IMR-90 (cell line): ENCODE measurements at regions not wholly inside any gene's neighbourhood (a gene's known extent, or its start where the extent isn't known, plus 50 kb on each side); places are given as distances from the start of the nearest gene placed in this dataset.

ENCODE experiments used
- ATAC-seq: fragments of 200-7000 bp; cut with Tn5 transposase; 2 replicates; pipeline ENCODE4 v1.9.1; 2020; ENCODE audit warnings: low read depth, mild to moderate bottlenecking, moderate library complexity
- BruUV-seq: library from RNA; stranded (reverse); fragments of 400-500 nt; replicated peaks from 2 replicates; lab custom pipeline; 2021; lab: Mats Ljungman, UMichigan
- CTCF ChIA-PET: fragments of 300-600 bp; formaldehyde crosslinking; extraction: SDS; loops from one replicate; lab custom pipeline; 2021; ENCODE audit warnings: antibody characterized with exemption; lab: Yijun Ruan, JAX
- POLR2A ChIA-PET: fragments of 300-600 bp; sonication (Branson Sonifier 250); formaldehyde crosslinking; loops from one replicate; lab custom pipeline; 2022; ENCODE audit warnings: antibody characterized with exemption; ENCODE audit not compliant: unreplicated experiment; lab: Charles Lee
- DNase-seq: peaks from one replicate; pipeline ENCODE4 v3.0.0; 2013
- H2AFZ ChIP-seq: replicated peaks from 2 replicates; pipeline ENCODE3; 2013; ENCODE audit warnings: low read length, mild to moderate bottlenecking; ENCODE audit not compliant: poor library complexity
- H2AK5ac ChIP-seq: 2 replicates; pipeline ENCODE4 v1.6.1; 2013; ENCODE audit warnings: low read depth, low read length, inconsistent platforms
- H2AK9ac ChIP-seq: replicated peaks from 2 replicates; pipeline ENCODE3; 2013; ENCODE audit warnings: mild to moderate bottlenecking, low read depth, low read length, moderate library complexity; ENCODE audit not compliant: poor library complexity
- H2BK120ac ChIP-seq: 2 replicates; pipeline ENCODE4 v1.6.1; 2013; ENCODE audit warnings: low read depth, low read length, inconsistent platforms
- H2BK15ac ChIP-seq: 3 replicates; pipeline ENCODE4 v1.6.1; 2013; ENCODE audit warnings: low read depth, low read length, inconsistent platforms
- H2BK20ac ChIP-seq: 2 replicates; pipeline ENCODE4 v1.6.1; 2013; ENCODE audit warnings: low read depth, mild to moderate bottlenecking, inconsistent platforms, low read length, moderate library complexity
- H2BK5ac ChIP-seq: 2 replicates; pipeline ENCODE4 v1.6.1; 2013; ENCODE audit warnings: mild to moderate bottlenecking, low read depth, low read length, inconsistent platforms; ENCODE audit not compliant: poor library complexity, severe bottlenecking
- H3K14ac ChIP-seq: replicated peaks from 2 replicates; pipeline ENCODE4 v1.6.1; 2013; ENCODE audit warnings: low read depth, low read length, inconsistent platforms
- H3K18ac ChIP-seq: 2 replicates; pipeline ENCODE4 v1.6.1; 2013; ENCODE audit warnings: low read depth, low read length, control low read depth
- H3K23ac ChIP-seq: 2 replicates; pipeline ENCODE4 v1.6.1; 2013; ENCODE audit warnings: low read depth, low read length, inconsistent platforms
- H3K27ac ChIP-seq: 2 replicates; pipeline ENCODE4 v1.5.1; 2013; ENCODE audit warnings: mild to moderate bottlenecking, control low read depth, low read length; ENCODE audit not compliant: insufficient read depth
- H3K27me3 ChIP-seq: 2 replicates; pipeline ENCODE4 v1.6.1; 2013; ENCODE audit warnings: low read length; ENCODE audit not compliant: control insufficient read depth, insufficient read depth
- H3K36me3 ChIP-seq: 2 replicates; pipeline ENCODE4 v1.6.1; 2013; ENCODE audit warnings: low read length, mixed read lengths; ENCODE audit not compliant: control insufficient read depth, insufficient read depth
- H3K4ac ChIP-seq: 2 replicates; pipeline ENCODE4 v1.6.1; 2013; ENCODE audit warnings: low read depth, low read length, inconsistent platforms
- H3K4me1 ChIP-seq: 2 replicates; pipeline ENCODE4 v1.6.1; 2013; ENCODE audit warnings: low read length, mixed read lengths; ENCODE audit not compliant: control insufficient read depth, insufficient read depth
- H3K4me2 ChIP-seq: 2 replicates; pipeline ENCODE4 v1.6.1; 2013; ENCODE audit warnings: low read depth, mild to moderate bottlenecking, control low read depth, low read length, moderate library complexity
- H3K4me3 ChIP-seq: 2 replicates; pipeline ENCODE4 v1.5.1; 2013; ENCODE audit warnings: low read depth, mild to moderate bottlenecking, control low read depth, low read length, moderate library complexity; ENCODE audit not compliant: insufficient read depth
- H3K56ac ChIP-seq: 2 replicates; pipeline ENCODE4 v1.6.1; 2013; ENCODE audit warnings: low read length, inconsistent platforms; ENCODE audit not compliant: insufficient read depth; ENCODE audit errors: extremely low read depth
- H3K79me1 ChIP-seq, 2 experiments: 2 replicates each; pipeline ENCODE4 v1.6.1; 2013; ENCODE audit warnings: low read length in 2 of 2, inconsistent platforms in 1 of 2, low read depth in 1 of 2
- H3K9ac ChIP-seq: 2 replicates; pipeline ENCODE4 v1.6.1; 2013; ENCODE audit warnings: low read depth, low read length, control low read depth
- H3K9me1 ChIP-seq: 2 replicates; pipeline ENCODE4 v1.6.1; 2013; ENCODE audit warnings: low read length, inconsistent platforms; ENCODE audit not compliant: insufficient read depth
- H3K9me3 ChIP-seq: 2 replicates; pipeline ENCODE4 v1.6.1; 2013; ENCODE audit warnings: low read length; ENCODE audit not compliant: control insufficient read depth, insufficient read depth
- H4K20me1 ChIP-seq: 2 replicates; pipeline ENCODE4 v1.6.1; 2013; ENCODE audit warnings: low read length, inconsistent platforms; ENCODE audit not compliant: insufficient read depth
- H4K5ac ChIP-seq: 2 replicates; pipeline ENCODE4 v1.6.1; 2013; ENCODE audit warnings: mild to moderate bottlenecking, low read depth, low read length, control low read depth
- H4K8ac ChIP-seq, 2 experiments: 2 replicates each; pipeline ENCODE4 v1.6.1; 2013; ENCODE audit warnings: low read depth in 2 of 2, low read length in 2 of 2, control low read depth in 1 of 2, inconsistent platforms in 1 of 2
- H4K91ac ChIP-seq: 2 replicates; pipeline ENCODE4 v1.6.1; 2013; ENCODE audit warnings: low read depth, low read length, inconsistent platforms; ENCODE audit not compliant: insufficient read depth
- BHLHE40 ChIP-seq: fragments of 150-350 bp; IDR thresholded peaks from 2 replicates; pipeline ENCODE4 v1.6.1; 2016; ENCODE audit warnings: mild to moderate bottlenecking, low read depth, low read length
- CEBPB ChIP-seq: IDR thresholded peaks from 2 replicates; pipeline ENCODE4 v1.6.1; 2012; ENCODE audit warnings: low read depth, low read length, improper control_type of control experiment
- CHD1 ChIP-seq: IDR thresholded peaks from 2 replicates; pipeline ENCODE4 v1.6.1; 2012; ENCODE audit warnings: low read depth, low read length, improper control_type of control experiment
- CTCF ChIP-seq: conservative IDR thresholded peaks from 2 replicates; pipeline ENCODE4 v1.5.1; 2012; ENCODE audit warnings: mild to moderate bottlenecking, low read depth, low read length, improper control_type of control experiment
- FOS ChIP-seq: fragments of 150-350 bp; IDR thresholded peaks from 2 replicates; pipeline ENCODE4 v1.6.1; 2016; ENCODE audit warnings: low read depth, low read length
- MAFK ChIP-seq: IDR thresholded peaks from 2 replicates; pipeline ENCODE4 v1.6.1; 2012; ENCODE audit warnings: low read depth, low read length, improper control_type of control experiment
- MAZ ChIP-seq: IDR thresholded peaks from 2 replicates; pipeline ENCODE4 v1.6.1; 2012; ENCODE audit warnings: low read depth, mild to moderate bottlenecking, low read length, improper control_type of control experiment, moderate library complexity, borderline replicate concordance
- MXI1 ChIP-seq: IDR thresholded peaks from 2 replicates; pipeline ENCODE4 v1.6.1; 2012; ENCODE audit warnings: low read depth, mild to moderate bottlenecking, low read length, moderate library complexity, borderline replicate concordance
- NFE2L2 ChIP-seq: fragments of 150-350 bp; IDR thresholded peaks from 2 replicates; pipeline ENCODE4 v1.6.1; 2016; ENCODE audit warnings: low read depth, mild to moderate bottlenecking, low read length
- POLR2A ChIP-seq: IDR thresholded peaks from 2 replicates; pipeline ENCODE4 v1.6.1; 2012; ENCODE audit warnings: mild to moderate bottlenecking, low read depth, low read length
- RAD21 ChIP-seq: IDR thresholded peaks from 2 replicates; pipeline ENCODE4 v1.6.1; 2012; ENCODE audit warnings: low read length, improper control_type of control experiment
- RCOR1 ChIP-seq: IDR thresholded peaks from 2 replicates; pipeline ENCODE4 v1.6.1; 2012; ENCODE audit warnings: mild to moderate bottlenecking, low read length, improper control_type of control experiment; ENCODE audit not compliant: insufficient replicate concordance
- RFX5 ChIP-seq: IDR thresholded peaks from 2 replicates; pipeline ENCODE4 v1.8.0; 2012; ENCODE audit warnings: low read depth, mild to moderate bottlenecking, low read length, moderate library complexity
- SMC3 ChIP-seq: fragments of 150-350 bp; IDR thresholded peaks from 2 replicates; pipeline ENCODE4 v1.6.1; 2016; ENCODE audit warnings: low read depth, mild to moderate bottlenecking, antibody characterized with exemption, low read length, moderate library complexity
- WGBS, 2 experiments: methylation state at CpG; one replicate each; pipeline versions ENCODE4 v1.1.5 to v1.1.7; 2013; ENCODE audit warnings: missing lambda C conversion rate in 2 of 2; ENCODE audit not compliant: insufficient read length in 1 of 2; ENCODE audit errors: extremely low coverage in 2 of 2; 5-methylcytosine and 5-hydroxymethylcytosine counted together
- dilution Hi-C: fragments of 300-500 bp; cut with HindIII; formaldehyde crosslinking; loops from one replicate; pipeline ENCODE4 v1.14.3; 2018; ENCODE audit warnings: low sequenced_read_pairs; ENCODE audit not compliant: unreplicated experiment
- in situ Hi-C: fragments of 300-500 bp; cut with MboI; formaldehyde crosslinking; loops from 3 replicates; pipeline ENCODE4 v1.14.3; 2019; ENCODE audit warnings: low sequenced_read_pairs, inconsistent platforms, mixed read lengths
- intact Hi-C: fragments of 100-400 bp; cut with micrococcal nuclease; formaldehyde crosslinking; loops from 2 replicates; pipeline ENCODE4 v1.10.0; 2022
- TF ChIP-seq, protein P1 (sequence below): fragments of 150-350 bp; IDR thresholded peaks from 2 replicates; pipeline ENCODE4 v1.6.1; 2016; ENCODE audit warnings: low read depth, mild to moderate bottlenecking, low read length, moderate library complexity, borderline replicate concordance
- TF ChIP-seq, protein P2 (sequence below): fragments of 150-350 bp; IDR thresholded peaks from 2 replicates; pipeline ENCODE4 v1.6.1; 2017; ENCODE audit warnings: mild to moderate bottlenecking, antibody characterized with exemption, low read length, low read depth

GRCh38 chr13:74641586-74641985 lies 507.4 kb upstream of the KLF12 start:
- in situ Hi-C loops = no loop called here
- no peak overlapping the region for H3K4me2 ChIP-seq
- no peak overlapping the region for H4K8ac ChIP-seq
- H4K5ac ChIP-seq = no peak overlapping the region
- no TSS peak for BruUV-seq
- DNase-seq (peak; percentile 74), ATAC-seq (0 out of 2 replicates have a peak, but pooled peaks have one; percentile 53)
- H3K23ac ChIP-seq = no peak overlapping the region
- H2AK5ac ChIP-seq = no peak overlapping the region
- no peaks in the 10 kb centered on the region for H3K9me1 ChIP-seq
- ChIA-PET CTCF (no interaction called here), POLR2A (no interaction called here)
- H3K9ac ChIP-seq = no peak overlapping the region
- no peak overlapping the region for H4K91ac ChIP-seq
- H2AFZ ChIP-seq = no peak overlapping the region
- no CpG with 5 or more reads among the region's 4 CpGs for WGBS, 2 experiments
- no peak overlapping the region for H2AK9ac ChIP-seq
- no peak for TF ChIP-seq NFE2L2
- TF ChIP-seq, protein P1, sequence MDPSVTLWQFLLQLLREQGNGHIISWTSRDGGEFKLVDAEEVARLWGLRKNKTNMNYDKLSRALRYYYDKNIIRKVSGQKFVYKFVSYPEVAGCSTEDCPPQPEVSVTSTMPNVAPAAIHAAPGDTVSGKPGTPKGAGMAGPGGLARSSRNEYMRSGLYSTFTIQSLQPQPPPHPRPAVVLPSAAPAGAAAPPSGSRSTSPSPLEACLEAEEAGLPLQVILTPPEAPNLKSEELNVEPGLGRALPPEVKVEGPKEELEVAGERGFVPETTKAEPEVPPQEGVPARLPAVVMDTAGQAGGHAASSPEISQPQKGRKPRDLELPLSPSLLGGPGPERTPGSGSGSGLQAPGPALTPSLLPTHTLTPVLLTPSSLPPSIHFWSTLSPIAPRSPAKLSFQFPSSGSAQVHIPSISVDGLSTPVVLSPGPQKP = no peak
- no peak for TF ChIP-seq CHD1
- no peak for TF ChIP-seq MAFK
- TF ChIP-seq RCOR1 = no peak
- no peak for TF ChIP-seq RFX5
- TF ChIP-seq SMC3 = no peak
- no peak for TF ChIP-seq CEBPB
- TF ChIP-seq MXI1 = no peak
- TF ChIP-seq CTCF = no peak
- TF ChIP-seq MAZ = no peak
- TF ChIP-seq BHLHE40 = no peak
- TF ChIP-seq RAD21 = no peak
- no peak for TF ChIP-seq POLR2A
- TF ChIP-seq, protein P2, sequence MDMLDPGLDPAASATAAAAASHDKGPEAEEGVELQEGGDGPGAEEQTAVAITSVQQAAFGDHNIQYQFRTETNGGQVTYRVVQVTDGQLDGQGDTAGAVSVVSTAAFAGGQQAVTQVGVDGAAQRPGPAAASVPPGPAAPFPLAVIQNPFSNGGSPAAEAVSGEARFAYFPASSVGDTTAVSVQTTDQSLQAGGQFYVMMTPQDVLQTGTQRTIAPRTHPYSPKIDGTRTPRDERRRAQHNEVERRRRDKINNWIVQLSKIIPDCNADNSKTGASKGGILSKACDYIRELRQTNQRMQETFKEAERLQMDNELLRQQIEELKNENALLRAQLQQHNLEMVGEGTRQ = no peak
- TF ChIP-seq FOS = no peak
- H3K4me1 ChIP-seq = no peaks in the 10 kb centered on the region
- H3K27me3 ChIP-seq = no peaks in the 10 kb centered on the region; the same call in 1 of the 2 replicates
- no peak overlapping the region for H3K56ac ChIP-seq
- no peak overlapping the region for H3K27ac ChIP-seq
- no peak overlapping the region for H3K18ac ChIP-seq
- H3K4me3 ChIP-seq = no peak overlapping the region
- H2BK15ac ChIP-seq = no peak overlapping the region
- no peaks in the 10 kb centered on the region for H3K79me1 ChIP-seq
- no peak overlapping the region for H3K4ac ChIP-seq
- H3K36me3 ChIP-seq = no peaks in the 10 kb centered on the region
- no peak overlapping the region for H2BK20ac ChIP-seq
- intact Hi-C loops = no loop called here
- no peak overlapping the region for H2BK5ac ChIP-seq
- dilution Hi-C loops = no loop called here
- H3K14ac ChIP-seq = no peak overlapping the region
- H3K9me3 ChIP-seq = no peaks in the 10 kb centered on the region
- no peak overlapping the region for H2BK120ac ChIP-seq
- no peaks in the 10 kb centered on the region for H4K20me1 ChIP-seq
